ENCODE measurements at regions not wholly inside any gene's neighbourhood (a gene's known extent, or its start where the extent isn't known, plus 50 kb on each side); places are given as distances from the start of the nearest gene placed in this dataset.

DNA sequence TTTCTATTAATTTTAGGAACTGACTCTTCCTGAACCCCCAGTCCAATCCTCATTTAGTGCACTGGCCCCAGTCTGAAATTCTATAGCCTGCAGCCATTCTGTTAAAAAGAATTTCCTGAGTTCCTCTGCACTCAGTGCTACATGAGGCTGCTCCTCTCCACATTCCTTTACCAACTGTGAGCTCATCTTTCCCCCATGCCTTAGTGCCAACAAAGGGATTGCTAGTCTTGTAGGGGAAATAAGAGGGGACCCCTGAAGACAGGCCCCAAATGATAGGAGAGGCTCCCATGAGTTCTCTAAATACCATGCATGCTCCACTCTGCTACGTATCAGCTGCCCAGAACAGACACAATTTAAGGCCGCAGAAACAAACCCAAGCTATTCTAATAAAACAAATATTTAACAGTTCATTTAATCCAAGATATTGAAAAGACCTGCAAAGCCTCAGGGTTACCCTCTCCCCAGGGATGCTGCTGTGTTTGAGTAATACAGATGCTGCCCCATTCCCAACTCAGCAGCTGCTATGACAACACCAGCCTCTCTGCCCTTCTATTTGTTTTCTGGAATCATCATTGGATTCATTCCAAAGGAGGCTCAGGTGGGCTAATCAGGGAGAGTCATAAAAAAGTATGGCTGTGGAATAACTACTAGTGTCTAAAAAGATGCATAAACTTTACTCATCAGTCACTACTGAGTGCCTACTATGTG lies 228.5 kb downstream of the TOX3 start:
- H3K36me3 ChIP-seq (ENCODE audit: insufficient read depth, low read length) = no peaks in the 10 kb centered on the region
- no peak overlapping the region for H2AFZ ChIP-seq (ENCODE audit: low read length)
- no peaks in the 10 kb centered on the region for H3K4me1 ChIP-seq (ENCODE audit: insufficient read depth, low read length, poor library complexity, severe bottlenecking)
- H3K27me3 ChIP-seq (ENCODE audit: insufficient read depth, low read length, poor library complexity, severe bottlenecking) = no peaks in the 10 kb centered on the region
- H3K9ac ChIP-seq (ENCODE audit: low read depth, low read length, poor library complexity, severe bottlenecking) = no peak overlapping the region
- no peaks in the 10 kb centered on the region for H4K20me1 ChIP-seq (ENCODE audit: insufficient read depth, low read length, poor library complexity, severe bottlenecking)
- H3K4me2 ChIP-seq (ENCODE audit: low read depth, low read length, poor library complexity, severe bottlenecking) = no peak overlapping the region
- H3K9me2 ChIP-seq (replicated peaks; ENCODE audit: low read depth, low read length) = no peaks in the 10 kb centered on the region
- no peaks in the 10 kb centered on the region for H3F3A ChIP-seq (ENCODE audit: low read depth)
- TF ChIP-seq CTCF (conservative IDR thresholded peaks at IDR 0.05; ENCODE audit: low read length) (no peak), EZH2phosphoT487 (IDR thresholded peaks at IDR 0.05; ENCODE audit: borderline replicate concordance) (no peak)
- no peaks in the 10 kb centered on the region for H3K79me2 ChIP-seq (ENCODE audit: insufficient read depth, low read length)
- H3K9me3 ChIP-seq (ENCODE audit: insufficient read depth, low read depth, low read length) = no peaks in the 10 kb centered on the region; the same call in 1 of the 2 replicates
- H3K4me3 ChIP-seq (ENCODE audit: low read length, poor library complexity, severe bottlenecking) = no peak overlapping the region

GRCh38 chr16:52316241-52316640 lies 230.7 kb downstream of the TOX3 start:
- no peak overlapping the region for H3K4me2 ChIP-seq (ENCODE audit: low read depth, low read length, poor library complexity, severe bottlenecking)
- no peaks in the 10 kb centered on the region for H3K4me1 ChIP-seq (ENCODE audit: insufficient read depth, low read length, poor library complexity, severe bottlenecking)
- TF ChIP-seq EZH2phosphoT487 (IDR thresholded peaks at IDR 0.05; ENCODE audit: borderline replicate concordance) (no peak), CTCF (conservative IDR thresholded peaks at IDR 0.05; ENCODE audit: low read length) (no peak)
- no peaks in the 10 kb centered on the region; the same call in 1 of the 2 replicates for H3K9me3 ChIP-seq (ENCODE audit: insufficient read depth, low read depth, low read length)
- no peak overlapping the region for H2AFZ ChIP-seq (ENCODE audit: low read length)
- H3K36me3 ChIP-seq (ENCODE audit: insufficient read depth, low read length) = no peaks in the 10 kb centered on the region
- H4K20me1 ChIP-seq (ENCODE audit: insufficient read depth, low read length, poor library complexity, severe bottlenecking) = no peaks in the 10 kb centered on the region
- no peaks in the 10 kb centered on the region for H3K27me3 ChIP-seq (ENCODE audit: insufficient read depth, low read length, poor library complexity, severe bottlenecking)
- no peaks in the 10 kb centered on the region for H3K79me2 ChIP-seq (ENCODE audit: insufficient read depth, low read length)
- no peak overlapping the region for H3K4me3 ChIP-seq (ENCODE audit: low read length, poor library complexity, severe bottlenecking)
- H3K9me2 ChIP-seq (replicated peaks; ENCODE audit: low read depth, low read length) = no peaks in the 10 kb centered on the region
- no peak overlapping the region for H3K9ac ChIP-seq (ENCODE audit: low read depth, low read length, poor library complexity, severe bottlenecking)
- H3F3A ChIP-seq (ENCODE audit: low read depth) = no peaks in the 10 kb centered on the region

GRCh38 chr16:52312716-52313115 lies 234.2 kb downstream of the TOX3 start:
- H4K20me1 ChIP-seq (ENCODE audit: insufficient read depth, low read length, poor library complexity, severe bottlenecking) = no peaks in the 10 kb centered on the region
- no peak overlapping the region for H3K4me2 ChIP-seq (ENCODE audit: low read depth, low read length, poor library complexity, severe bottlenecking)
- no peaks in the 10 kb centered on the region for H3F3A ChIP-seq (ENCODE audit: low read depth)
- no peaks in the 10 kb centered on the region; the same call in 1 of the 2 replicates for H3K9me3 ChIP-seq (ENCODE audit: insufficient read depth, low read depth, low read length)
- H3K4me3 ChIP-seq (ENCODE audit: low read length, poor library complexity, severe bottlenecking) = no peak overlapping the region
- H3K79me2 ChIP-seq (ENCODE audit: insufficient read depth, low read length) = no peaks in the 10 kb centered on the region
- H3K9ac ChIP-seq (ENCODE audit: low read depth, low read length, poor library complexity, severe bottlenecking) = no peak overlapping the region
- no peak overlapping the region for H2AFZ ChIP-seq (ENCODE audit: low read length)
- H3K36me3 ChIP-seq (ENCODE audit: insufficient read depth, low read length) = no peaks in the 10 kb centered on the region
- no peaks in the 10 kb centered on the region for H3K4me1 ChIP-seq (ENCODE audit: insufficient read depth, low read length, poor library complexity, severe bottlenecking)
- TF ChIP-seq CTCF (conservative IDR thresholded peaks at IDR 0.05; ENCODE audit: low read length) (no peak), EZH2phosphoT487 (IDR thresholded peaks at IDR 0.05; ENCODE audit: borderline replicate concordance) (no peak)
- H3K9me2 ChIP-seq (replicated peaks; ENCODE audit: low read depth, low read length) = no peaks in the 10 kb centered on the region
- no peaks in the 10 kb centered on the region for H3K27me3 ChIP-seq (ENCODE audit: insufficient read depth, low read length, poor library complexity, severe bottlenecking)
